Vagina (tissue), 2 donors: ENCODE measurements at regions not wholly inside any gene's neighbourhood (a gene's known extent, or its start where the extent isn't known, plus 50 kb on each side); places are given as distances from the start of the nearest gene placed in this dataset.

Source experiments
- DNase-seq, 2 donors: peaks; one replicate each; pipeline ENCODE4 v3.0.0-alpha.2; 2017; ENCODE audit errors: extremely low spot score in 2 of 2
- H3K27ac ChIP-seq: fragments of 200-600 bp; sonication (generic); one replicate; pipeline ENCODE4 v1.5.1; 2019
- H3K27me3 ChIP-seq: fragments of 200-600 bp; sonication (generic); one replicate; pipeline ENCODE4 v1.5.1; 2019
- H3K36me3 ChIP-seq, 2 donors: fragments of 200-600 bp; sonication (generic); one replicate each; pipeline ENCODE4 v1.5.1; 2017 to 2019
- H3K4me1 ChIP-seq: fragments of 200-600 bp; sonication (generic); one replicate; pipeline ENCODE4 v1.5.1; 2019
- H3K4me3 ChIP-seq, 2 donors: fragments of 200-600 bp; sonication (generic); 1 replicate in 1 of 2; 2 replicates in 1 of 2; pipeline ENCODE4 v1.5.1; 2016 to 2019
- H3K9me3 ChIP-seq: fragments of 200-600 bp; sonication (generic); one replicate; pipeline ENCODE4 v1.5.1; 2019
- POLR2A ChIP-seq, 2 donors: fragments of 450-650 bp; IDR thresholded peaks; one replicate each; pipeline ENCODE4 v1.6.1; 2017; ENCODE audit warnings: antibody characterized with exemption in 2 of 2, mild to moderate bottlenecking in 2 of 2, moderate library complexity in 2 of 2
- POLR2AphosphoS5 ChIP-seq, 2 donors: sonication (generic); formaldehyde crosslinking; IDR thresholded peaks; one replicate each; pipeline ENCODE4 v1.9.0; 2017; ENCODE audit warnings: antibody characterized with exemption in 2 of 2, mild to moderate bottlenecking in 2 of 2, low read depth in 1 of 2; ENCODE audit not compliant: insufficient read depth in 1 of 2
- intact Hi-C: fragments of 100-400 bp; cut with DNase I; formaldehyde crosslinking; loops from one replicate; pipeline ENCODE4 v1.15.1; 2023
- TF ChIP-seq, protein P1 (sequence below), 3 experiments: fragments of 450-650 bp in 2 of 3; fragments of 200-600 bp in 1 of 3; sonication (generic) in 1 of 3; IDR thresholded peaks; one replicate each; pipeline ENCODE4 v1.5.1; 2017 to 2019; ENCODE audit warnings: antibody characterized with exemption in 3 of 3, mild to moderate bottlenecking in 2 of 3, moderate library complexity in 2 of 3

DNA sequence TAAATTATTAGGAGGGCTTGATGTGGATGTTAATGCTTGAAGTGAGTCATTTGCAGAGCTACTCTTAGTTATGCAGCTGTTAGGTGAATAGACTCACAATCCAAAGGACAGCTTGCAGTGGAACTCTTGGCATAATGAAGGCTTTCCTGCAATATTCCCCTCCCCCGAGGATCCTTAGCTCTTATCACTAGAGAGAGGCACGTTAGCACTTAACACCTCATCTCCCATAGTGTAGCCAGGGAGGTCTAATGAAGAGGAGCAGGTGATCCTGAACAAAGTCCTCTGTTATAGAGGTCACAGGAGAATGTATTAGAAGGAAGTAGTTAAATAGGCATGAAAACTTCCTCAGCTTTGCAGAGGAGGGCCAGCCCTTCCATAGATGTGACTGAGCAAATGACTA is 919.2 kb upstream of the FAT3 start:
- intact Hi-C loops: no loop called here

DNA sequence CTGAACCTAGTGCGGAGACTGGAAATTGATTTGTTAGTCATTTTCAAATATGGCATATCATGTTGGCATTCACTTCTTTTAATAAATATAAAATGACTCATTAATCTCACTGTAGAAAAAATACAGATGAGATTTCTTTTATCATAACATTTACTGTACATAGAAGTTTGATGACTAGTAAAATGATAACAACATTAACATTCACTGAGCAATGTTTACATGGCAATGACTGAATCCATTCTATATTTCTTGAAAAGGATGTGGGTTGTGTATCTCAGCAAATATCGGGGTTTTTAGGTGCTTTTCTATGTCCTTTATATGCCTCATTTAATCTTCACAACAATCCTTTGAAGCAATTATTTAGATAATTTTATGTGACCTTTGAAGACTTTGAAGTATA is 920.9 kb upstream of the FAT3 start:
- intact Hi-C loops: no loop called here
- H3K27ac ChIP-seq: no peak overlapping the region
- no peaks in the 10 kb centered on the region for H3K9me3 ChIP-seq
- H3K4me1 ChIP-seq: no peaks in the 10 kb centered on the region
- no peaks in the 10 kb centered on the region for H3K27me3 ChIP-seq
- H3K4me3 ChIP-seq: no peak overlapping the region
- no peaks in the 10 kb centered on the region for H3K36me3 ChIP-seq
- TF ChIP-seq POLR2AphosphoS5 (IDR thresholded peaks at IDR 0.05; ENCODE audit: insufficient read depth in 1 of 2, low read depth in 1 of 2) (no peak), POLR2A (IDR thresholded peaks at IDR 0.05) (no peak)
- TF ChIP-seq, protein P1, sequence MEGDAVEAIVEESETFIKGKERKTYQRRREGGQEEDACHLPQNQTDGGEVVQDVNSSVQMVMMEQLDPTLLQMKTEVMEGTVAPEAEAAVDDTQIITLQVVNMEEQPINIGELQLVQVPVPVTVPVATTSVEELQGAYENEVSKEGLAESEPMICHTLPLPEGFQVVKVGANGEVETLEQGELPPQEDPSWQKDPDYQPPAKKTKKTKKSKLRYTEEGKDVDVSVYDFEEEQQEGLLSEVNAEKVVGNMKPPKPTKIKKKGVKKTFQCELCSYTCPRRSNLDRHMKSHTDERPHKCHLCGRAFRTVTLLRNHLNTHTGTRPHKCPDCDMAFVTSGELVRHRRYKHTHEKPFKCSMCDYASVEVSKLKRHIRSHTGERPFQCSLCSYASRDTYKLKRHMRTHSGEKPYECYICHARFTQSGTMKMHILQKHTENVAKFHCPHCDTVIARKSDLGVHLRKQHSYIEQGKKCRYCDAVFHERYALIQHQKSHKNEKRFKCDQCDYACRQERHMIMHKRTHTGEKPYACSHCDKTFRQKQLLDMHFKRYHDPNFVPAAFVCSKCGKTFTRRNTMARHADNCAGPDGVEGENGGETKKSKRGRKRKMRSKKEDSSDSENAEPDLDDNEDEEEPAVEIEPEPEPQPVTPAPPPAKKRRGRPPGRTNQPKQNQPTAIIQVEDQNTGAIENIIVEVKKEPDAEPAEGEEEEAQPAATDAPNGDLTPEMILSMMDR (IDR thresholded peaks at IDR 0.05): no peak
- DNase-seq: no peak

More for the DNA sequence above, 919.2 kb upstream of the FAT3 start:
- Histone ChIP-seq H3K27me3 (no peaks in the 10 kb centered on the region), H3K4me3 (no peak overlapping the region), H3K4me1 (no peaks in the 10 kb centered on the region), H3K36me3 (no peaks in the 10 kb centered on the region), H3K9me3 (no peaks in the 10 kb centered on the region), H3K27ac (no peak overlapping the region)
- no peak for DNase-seq
- TF ChIP-seq, protein P1 (IDR thresholded peaks at IDR 0.05): no peak
- TF ChIP-seq POLR2A (IDR thresholded peaks at IDR 0.05) (no peak), POLR2AphosphoS5 (IDR thresholded peaks at IDR 0.05; ENCODE audit: insufficient read depth in 1 of 2, low read depth in 1 of 2) (no peak)

DNA sequence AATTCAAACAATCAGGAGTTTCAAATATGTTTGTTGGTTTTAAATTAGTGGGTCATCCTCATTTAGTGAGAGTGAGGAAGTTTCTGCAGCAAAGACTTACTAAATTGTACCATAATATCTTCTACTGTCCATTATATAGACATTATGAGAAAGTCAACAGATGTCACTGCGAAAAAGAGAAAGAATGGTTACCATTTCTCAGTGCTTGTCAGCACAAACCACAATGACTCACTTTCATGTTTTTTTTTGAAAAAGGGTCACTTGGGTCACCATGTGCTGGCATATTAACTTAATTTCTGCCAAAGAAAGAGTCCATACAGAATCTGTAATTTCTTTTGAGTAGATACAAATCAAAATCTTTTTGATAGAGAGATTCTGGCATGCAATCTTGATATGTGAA is 924.6 kb upstream of the FAT3 start:
- Histone ChIP-seq H3K27me3 (no peaks in the 10 kb centered on the region), H3K36me3 (no peaks in the 10 kb centered on the region), H3K4me3 (no peak overlapping the region), H3K4me1 (no peaks in the 10 kb centered on the region), H3K27ac (no peak overlapping the region), H3K9me3 (no peaks in the 10 kb centered on the region)
- intact Hi-C loops: no loop called here
- no peak for TF ChIP-seq POLR2A (IDR thresholded peaks at IDR 0.05)
- TF ChIP-seq, protein P1 (IDR thresholded peaks at IDR 0.05): no peak
- no peak for TF ChIP-seq POLR2AphosphoS5 (IDR thresholded peaks at IDR 0.05; ENCODE audit: insufficient read depth in 1 of 2, low read depth in 1 of 2)
- no peak for DNase-seq

DNA sequence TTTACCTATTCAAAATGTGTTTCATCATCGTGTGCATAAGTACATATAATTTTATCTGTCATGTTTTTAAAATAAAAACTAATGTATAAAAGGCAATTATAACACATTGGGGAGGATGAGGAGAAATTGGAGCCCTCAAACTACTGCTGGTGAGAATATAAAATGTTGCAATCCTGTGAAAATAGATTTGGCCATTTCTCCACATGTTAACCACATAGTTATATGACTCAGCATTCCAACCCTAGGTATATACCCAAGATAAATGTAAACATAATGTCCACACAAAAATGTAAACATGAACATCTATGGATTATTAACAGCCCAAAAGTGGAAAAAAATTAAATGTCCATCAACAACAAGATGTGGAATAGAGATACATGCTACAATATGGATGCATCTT is 928.0 kb upstream of the FAT3 start:
- Histone ChIP-seq H3K4me1 (no peaks in the 10 kb centered on the region), H3K27ac (no peak overlapping the region), H3K36me3 (no peaks in the 10 kb centered on the region), H3K9me3 (no peaks in the 10 kb centered on the region), H3K27me3 (no peaks in the 10 kb centered on the region), H3K4me3 (no peak overlapping the region)
- intact Hi-C loops: no loop called here
- no peak for DNase-seq
- TF ChIP-seq POLR2AphosphoS5 (IDR thresholded peaks at IDR 0.05; ENCODE audit: insufficient read depth in 1 of 2, low read depth in 1 of 2) (no peak), POLR2A (IDR thresholded peaks at IDR 0.05) (no peak)
- TF ChIP-seq, protein P1 (IDR thresholded peaks at IDR 0.05): no peak

DNA sequence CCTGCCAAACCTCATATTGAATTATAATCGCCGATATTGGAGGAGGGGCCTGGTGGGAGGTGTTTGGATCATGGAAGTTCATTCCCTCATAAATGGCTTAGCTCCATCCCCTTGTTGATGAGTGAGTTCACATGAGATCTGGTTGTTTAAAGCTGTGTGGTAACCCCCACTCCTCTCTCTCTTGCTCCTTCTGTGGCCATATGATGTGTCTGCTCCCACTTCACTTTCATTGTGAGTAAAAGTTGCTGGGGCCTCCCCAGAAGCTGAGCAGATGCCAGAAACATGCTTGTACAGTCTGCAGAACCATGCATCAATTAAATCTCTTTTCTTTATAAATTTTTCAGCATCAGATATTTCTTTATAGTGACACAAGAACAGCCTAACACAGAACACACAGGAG is 929.0 kb upstream of the FAT3 start:
- H3K4me3 ChIP-seq: no peak overlapping the region
- no peak overlapping the region for H3K27ac ChIP-seq
- no peaks in the 10 kb centered on the region for H3K9me3 ChIP-seq
- no peak for TF ChIP-seq POLR2A (IDR thresholded peaks at IDR 0.05)
- no peak for TF ChIP-seq POLR2AphosphoS5 (IDR thresholded peaks at IDR 0.05; ENCODE audit: insufficient read depth in 1 of 2, low read depth in 1 of 2)
- TF ChIP-seq, protein P1 (IDR thresholded peaks at IDR 0.05): no peak
- no peaks in the 10 kb centered on the region for H3K27me3 ChIP-seq
- no peaks in the 10 kb centered on the region for H3K4me1 ChIP-seq
- DNase-seq: no peak
- H3K36me3 ChIP-seq: no peaks in the 10 kb centered on the region
- intact Hi-C loops: no loop called here
